ENCODE measurements at regions not wholly inside any gene's neighbourhood (a gene's known extent, or its start where the extent isn't known, plus 50 kb on each side); places are given as distances from the start of the nearest gene placed in this dataset.
A peak's percentile ranks its signal among the peaks of the same experiment; 100 is the strongest.

DNA sequence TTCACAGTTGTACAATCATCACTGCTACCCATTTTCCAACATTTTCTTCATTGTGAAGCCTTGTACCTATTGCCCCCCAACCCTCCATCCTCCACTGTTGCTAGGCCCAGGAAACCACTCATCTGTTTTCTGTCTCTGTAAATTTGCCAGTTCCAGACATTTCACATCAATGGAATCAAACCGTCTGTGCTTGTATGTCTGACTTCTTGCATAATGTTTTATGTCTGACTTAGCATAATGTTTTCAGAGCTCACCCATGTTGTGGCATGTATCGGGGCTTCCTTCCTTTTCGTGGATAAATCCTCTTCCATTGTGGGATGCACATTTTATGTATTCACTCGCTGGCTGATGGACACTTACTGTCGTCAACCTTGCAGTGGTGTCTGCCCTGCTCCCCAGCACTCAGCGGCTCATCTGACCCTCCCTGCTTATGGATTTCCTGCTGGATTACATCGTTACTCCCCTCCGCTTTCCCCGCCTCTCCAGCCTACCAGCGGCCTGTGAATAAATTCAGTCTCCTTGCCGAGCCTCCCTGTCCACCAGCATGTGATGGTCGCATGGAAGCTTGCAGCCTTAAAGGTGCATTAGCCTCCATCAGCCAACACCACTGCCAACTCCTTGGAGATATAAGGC, 727.6 kb upstream of the TMEM132C start:
- DNase-seq = peak; percentile 28

DNA sequence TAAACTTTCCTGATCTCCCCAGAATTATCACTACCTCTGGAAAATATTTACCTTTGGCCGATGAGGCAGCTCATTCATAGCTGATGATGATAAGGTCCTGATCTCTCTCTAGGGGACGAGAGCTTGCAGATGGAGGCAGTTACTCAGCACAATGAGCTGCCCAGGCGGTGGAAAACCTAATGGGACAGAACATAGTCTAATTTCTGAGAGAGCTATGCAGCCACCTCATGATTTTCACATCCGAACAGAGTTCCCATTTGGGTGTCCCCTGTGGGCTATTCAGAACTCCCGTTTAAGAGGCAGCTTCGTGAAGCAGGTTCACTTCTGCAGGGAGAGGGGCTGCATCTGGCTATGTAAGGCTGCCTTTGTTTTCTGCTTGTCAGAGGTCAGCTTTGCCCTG, 724.6 kb upstream of the TMEM132C start:
- no peak for DNase-seq

DNA sequence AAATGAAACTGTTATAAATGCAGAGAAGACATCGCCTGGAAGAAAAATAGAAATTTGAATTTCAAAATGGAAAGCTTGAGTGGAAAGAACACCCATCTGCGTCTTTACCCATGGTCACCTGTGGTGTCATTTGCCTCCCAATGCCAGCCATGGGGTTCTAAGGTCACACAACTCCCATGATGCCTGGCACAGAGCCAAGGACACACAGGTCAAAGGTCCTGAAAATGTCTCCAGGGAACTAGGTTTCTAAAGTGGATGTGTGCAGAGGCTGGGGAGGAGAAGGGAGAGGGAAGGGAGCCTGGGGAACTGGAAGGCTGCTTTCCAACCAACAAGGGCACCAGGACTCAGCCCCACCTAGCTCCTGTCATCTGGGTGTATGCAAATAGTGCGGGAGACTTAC, 724.0 kb upstream of the TMEM132C start:
- no peak for DNase-seq

DNA sequence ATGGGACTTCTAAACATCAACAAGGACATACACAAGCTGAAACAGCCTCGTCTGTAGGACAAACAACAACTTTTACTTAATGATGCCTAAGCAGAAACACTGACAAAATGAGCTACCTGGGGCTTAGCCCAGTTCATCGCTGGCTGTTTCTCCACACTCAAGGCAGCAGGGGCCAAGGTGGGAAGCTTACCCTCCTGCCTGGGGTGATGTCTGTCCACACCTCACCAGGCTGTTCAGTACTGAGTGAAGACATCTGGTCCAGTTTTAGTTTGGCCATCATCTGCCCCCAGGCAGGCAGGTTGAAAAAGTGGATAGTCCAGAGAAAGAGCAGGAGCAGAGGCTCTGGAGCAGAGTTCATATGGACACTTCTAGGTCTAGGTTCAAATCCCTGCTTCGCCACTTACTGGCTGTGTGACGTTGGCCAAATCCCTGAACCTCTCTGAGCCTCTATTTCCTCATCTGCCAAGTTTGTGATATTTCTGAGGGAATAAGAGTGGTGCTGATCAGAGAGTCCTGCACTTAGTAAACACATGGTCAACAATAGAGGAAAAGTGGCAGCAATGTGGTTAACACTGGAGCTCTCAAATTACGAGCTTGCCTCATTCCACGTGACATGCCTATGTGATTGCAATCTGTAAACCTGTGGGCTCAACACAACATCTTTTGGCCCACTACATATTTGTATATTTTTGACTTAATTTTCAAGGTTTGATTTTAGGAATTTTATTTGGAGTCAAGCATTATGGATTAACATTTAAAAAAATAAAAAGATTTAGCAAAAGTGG, 720.1 kb upstream of the TMEM132C start:
- peak; percentile 44 for DNase-seq

DNA sequence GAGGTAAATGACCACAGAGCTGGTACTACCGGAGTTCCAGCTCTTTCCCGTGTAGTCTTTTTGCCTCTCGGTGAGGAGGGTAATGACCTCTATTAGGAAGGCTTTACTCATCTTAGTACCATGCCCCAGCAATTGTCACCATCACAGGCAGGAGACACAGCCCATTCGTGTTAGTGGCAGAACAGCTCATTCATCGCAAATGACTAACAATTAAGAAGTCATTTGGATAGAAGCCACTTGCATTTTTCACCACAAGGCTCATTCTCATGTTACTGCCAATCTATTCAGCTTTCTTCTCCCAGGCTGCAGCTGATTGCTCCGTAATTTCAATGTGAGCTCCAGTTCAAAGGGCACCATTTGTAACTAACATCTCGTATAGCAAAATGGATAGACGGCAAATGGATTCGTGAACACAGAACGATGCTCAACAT, 718.8 kb upstream of the TMEM132C start:
- DNase-seq = peak; percentile 20

DNA sequence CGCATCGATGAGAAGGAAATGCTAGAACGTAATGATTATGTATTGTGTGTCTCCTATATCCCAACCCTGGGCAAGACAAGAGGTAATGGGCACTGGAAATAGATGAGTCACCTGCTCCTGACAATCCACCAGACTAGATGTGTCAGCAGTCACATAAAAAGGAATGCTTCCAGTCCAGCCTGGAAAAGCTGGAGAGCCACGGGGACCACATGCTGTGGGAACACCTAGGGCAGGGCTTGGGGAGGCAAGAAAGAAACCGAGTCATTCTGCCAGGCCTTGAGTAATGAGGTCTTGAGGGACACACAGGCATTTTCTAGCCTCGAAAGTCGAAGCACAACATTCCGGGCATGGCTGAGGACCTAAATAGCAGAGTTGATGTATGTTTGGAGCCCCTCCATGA, 716.7 kb upstream of the TMEM132C start:
- DNase-seq = no peak

DNA sequence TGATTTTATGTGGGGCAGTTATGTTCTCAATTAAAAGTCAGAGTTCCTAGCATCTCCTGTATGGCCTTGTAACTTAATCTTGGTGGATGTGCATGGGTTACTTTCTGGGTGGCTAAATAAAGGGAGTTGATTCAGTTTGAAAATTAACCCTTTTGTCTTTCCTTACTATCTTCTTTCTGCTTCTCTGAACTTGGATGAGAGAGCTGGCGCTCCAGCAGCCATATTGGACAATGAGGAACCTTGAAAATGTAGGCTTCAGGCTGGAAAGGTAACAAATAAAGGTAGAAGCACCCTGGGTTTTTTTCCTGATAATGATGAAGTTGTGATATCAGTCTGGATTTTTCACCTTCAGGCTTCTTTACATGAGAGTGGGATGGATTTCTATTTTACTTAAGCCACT, 714.1 kb upstream of the TMEM132C start:
- no peak for DNase-seq

DNA sequence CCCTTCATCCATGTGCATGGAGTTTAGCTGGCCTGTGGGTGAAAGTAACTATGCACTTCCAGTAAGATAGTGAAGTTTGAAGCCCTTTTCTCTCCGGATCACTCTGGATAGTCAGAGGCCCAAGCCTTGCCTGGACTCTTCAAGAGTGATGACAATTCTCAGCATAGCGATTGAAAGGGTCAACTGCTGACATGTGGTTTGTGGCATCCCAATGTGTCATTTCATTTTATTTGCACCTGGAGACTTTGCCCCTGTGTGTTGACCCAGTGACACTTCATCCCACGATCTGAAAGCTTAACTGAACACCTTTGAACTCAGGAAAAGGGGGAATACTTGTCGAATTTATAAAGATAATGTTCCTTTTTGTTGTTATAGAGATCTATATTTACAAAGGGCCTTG, 711.9 kb upstream of the TMEM132C start:
- no peak for DNase-seq

DNA sequence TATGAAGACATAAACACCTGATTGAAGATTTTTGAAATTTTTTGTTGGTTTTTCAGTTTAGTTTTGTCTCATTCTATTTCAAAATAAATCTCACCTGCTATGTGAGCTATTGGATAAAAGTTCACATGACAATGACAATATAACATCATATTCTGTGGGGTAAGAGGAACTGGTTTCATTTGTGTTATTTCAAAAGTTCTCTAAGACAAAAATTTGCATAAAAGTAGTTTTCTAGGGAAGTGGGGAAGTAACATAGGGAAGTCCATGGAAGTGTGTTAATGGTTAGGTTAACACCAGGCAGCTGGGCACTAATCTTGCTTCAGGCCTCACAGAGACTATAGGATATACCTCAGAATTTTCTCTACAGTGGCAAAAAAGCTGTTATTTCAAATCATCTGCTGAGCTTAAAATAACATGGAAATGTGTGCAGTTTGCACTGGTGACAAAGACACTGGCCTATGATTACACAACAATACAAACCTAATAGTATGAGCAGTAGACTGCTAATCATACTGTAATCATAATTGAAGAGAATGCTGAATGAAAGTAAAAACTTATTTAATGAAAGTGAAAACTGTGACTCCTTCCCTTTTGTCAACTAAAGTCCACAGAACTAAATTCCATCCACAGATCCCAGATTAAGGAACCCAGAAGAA, 710.6 kb upstream of the TMEM132C start:
- no peak for DNase-seq

DNA sequence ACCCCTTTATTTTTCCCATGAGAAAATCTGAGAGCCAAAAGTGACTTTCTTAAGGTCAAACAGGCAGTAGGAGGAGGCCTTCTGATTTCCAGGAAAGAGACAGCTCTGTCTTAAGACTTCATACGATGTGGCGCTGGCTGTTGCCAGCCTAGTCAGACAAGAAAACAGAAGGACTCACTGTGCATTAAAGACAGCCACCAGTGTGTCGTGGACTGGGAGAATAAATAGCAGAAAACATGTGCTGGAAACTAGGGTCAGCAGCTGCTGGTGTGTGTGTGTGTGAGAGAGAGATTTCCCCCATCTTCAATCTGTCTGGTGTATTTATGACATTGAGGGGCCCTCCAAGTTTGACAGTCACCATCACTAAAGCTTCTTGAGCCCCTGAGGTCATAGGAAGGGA, 708.6 kb upstream of the TMEM132C start:
- DNase-seq = no peak

DNA sequence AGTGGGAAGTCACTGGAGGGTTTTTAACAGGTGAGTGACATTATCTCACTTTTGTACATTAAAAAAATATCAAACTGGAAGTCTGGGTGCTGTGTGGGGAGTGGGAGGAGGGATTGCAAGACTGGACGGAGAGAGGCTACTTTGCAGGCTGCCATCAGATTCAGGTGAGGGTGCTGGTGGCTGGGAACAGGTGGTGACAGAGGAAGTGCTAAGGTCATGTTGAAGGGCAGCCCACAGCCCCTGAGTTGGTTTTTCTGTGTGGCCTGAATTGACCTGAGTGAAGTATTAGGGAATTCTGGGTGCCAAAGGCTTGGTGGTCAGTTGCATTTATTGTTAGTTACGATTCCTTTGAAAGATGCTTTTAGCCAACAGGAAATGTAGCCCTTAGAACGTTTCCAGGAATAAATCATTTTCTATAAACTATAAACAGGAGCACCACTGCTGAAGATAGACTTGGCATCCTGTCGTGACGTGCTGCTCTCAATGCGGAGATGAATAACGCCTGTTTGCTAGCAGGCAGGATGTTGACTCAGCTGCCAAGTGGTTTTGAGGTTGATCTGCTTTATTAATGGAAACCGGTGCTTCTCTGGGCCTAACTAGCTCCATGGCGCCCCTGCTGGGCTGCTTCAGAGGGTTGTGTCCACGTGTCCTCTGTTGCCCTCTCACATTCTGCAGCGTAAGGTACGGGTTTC, 707.5 kb upstream of the TMEM132C start:
- DNase-seq = peak; percentile 99

DNA sequence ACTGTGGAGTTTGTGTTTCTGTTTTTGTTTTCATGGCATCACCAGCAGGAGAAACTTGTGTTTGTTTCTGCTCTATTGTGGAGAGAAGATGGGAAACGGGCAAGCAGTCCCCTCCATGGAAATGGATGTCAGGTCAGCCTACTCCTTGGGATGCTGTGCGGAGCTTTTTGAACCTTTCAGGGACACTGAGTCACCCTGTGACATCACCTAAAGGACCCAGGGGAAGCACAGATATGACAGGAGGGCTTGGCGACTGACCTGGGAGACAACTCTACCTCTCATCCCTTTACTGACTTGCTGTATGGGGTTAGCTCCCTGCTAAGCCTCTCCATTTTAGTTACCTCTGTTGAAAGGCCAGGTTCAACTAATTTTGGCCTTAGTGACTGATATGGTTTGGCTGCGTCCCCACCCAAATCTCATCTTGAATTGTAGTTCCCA, 706.9 kb upstream of the TMEM132C start:
- DNase-seq = no peak

DNA sequence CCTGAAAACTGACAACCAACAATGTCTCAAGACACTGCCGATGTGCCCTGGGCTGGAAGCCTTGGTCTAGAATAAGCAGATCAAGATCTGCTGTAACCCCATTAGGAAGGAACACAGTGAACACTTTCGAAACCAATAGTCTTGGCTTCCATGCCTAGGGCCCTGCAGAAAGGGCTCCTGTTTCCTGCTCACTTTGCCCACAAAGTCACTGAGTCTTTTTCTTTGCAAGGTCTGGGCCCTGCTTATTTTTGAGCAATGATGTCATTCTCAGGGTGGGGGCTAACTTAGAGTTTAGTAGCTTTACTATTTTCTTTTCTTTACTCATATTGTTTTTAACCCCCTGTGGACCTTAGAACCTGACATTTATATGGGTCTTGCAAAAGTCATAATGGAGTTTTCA, 704.2 kb upstream of the TMEM132C start:
- DNase-seq = no peak

DNA sequence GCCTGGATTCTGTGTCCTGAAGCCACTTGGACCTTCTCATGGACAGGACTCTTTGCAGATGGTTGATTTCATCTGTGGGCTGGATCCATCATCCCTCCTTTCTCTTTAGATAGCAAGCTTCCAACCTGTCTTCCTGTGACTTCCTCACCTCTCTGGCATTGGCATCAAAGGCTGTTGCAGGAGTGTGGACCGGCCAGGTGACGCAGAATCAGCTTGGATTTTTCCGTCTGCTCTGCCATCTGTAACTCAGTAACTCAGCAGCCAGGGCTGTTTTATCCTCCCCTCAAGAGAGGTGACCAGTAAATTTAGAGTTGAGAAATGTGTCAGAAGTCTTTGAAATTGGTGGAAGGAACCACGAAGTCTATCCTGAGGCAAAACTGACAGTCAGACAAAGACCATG, 701.7 kb upstream of the TMEM132C start:
- DNase-seq = no peak

DNA sequence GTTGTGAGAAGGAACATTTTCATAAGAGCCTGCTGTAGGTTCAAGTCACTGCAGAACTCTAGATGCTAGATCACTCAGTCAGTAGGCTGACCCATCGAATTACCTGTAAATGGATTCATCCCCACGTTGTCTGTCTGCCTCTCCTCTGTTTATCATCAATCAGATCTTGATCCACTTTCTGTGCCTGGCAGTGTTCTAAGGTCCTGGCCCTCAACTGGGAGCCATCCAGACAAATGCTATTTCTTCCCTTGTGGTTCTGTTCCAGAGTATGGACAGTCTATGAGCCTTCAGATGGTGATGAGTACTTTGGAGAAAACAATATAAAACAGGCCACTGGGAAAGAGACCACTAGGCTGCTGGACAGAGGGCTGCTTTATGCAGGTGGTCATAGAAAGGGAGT, 699.4 kb upstream of the TMEM132C start:
- no peak for DNase-seq

DNA sequence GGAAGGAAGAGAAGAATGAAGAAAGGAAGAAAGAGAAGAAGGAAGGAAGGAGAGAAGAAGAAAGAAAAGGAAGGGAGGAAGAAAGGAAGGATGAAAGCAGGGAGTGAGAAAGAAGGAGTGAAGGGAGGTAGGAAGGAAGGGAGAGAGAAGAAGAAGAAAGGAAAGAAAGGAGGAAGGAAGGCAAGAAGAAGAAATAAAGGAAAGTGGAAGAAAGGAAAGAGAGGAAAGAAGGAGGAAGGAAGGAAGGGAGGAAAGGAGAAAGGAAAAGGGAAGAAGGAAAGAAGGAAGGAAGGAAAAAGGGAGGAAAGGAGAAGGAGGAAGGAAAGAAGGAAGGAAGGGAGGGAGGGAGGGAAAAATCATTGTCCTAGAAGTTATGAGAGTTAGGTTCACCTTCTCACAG, 696.6 kb upstream of the TMEM132C start:
- no peak for DNase-seq

DNA sequence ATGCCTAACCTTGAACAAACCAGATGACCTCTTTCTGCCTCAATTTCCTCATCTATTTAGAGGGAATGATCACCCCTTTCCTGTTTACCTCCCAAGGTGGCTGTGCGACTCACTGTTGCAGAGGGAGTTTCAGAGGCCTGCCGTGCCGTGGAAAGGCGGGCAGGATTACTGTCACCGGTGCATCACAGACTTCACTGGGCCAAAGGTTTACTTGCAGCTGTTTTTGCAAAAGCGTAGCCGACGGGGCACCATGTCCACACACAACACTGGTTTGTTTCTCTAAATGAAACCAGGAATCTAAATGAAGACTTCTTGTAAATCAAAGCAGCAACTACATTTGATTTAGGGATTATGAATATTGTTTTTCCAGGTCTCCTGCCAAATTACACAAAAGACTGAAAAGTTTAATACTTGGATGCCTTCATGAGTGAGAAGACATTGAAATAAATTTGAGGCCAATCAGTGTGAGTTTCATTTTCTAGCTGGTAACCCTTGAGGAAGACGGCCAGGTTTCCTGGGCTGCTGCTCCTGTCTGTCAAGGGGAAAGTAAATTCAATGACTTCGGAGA, 696.1 kb upstream of the TMEM132C start:
- no peak for DNase-seq

DNA sequence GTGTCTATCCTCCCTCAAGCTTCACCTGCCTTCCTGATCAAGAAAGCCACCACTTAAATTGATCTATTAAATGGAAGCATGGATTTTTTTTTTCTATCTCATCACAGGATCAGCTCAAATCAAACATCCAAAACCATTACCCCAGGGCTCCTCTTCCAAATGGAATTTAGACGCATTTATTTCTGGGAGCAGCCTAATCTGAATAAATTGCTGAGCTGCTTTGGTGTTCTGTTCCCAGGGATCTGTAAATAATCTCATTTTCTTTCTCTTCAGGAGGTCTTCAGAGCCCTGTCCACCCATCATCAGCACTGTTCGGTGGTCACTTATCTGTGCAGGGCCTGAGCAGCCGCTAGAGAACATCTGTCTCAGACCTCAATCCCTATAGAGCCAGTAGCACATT, 695.4 kb upstream of the TMEM132C start:
- no peak for DNase-seq

DNA sequence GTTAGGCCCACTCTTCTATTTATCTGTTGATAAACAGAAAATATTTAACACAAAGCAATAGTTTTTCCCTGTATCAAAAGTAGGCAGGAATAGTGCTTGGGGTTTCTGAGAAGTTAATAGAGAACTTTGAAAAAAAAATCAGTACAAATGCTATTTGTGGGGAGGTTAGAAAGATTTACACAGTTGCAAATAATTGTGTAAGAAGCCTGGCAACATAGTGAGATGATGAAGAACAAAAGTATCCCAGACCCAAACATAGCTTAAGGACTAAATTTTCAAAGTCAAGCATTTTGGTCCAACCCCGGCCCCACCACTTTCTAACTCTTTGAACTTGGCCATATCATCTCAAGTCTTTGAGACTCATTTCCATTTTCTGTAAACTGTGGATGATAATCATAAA, 687.5 kb upstream of the TMEM132C start:
- no peak for DNase-seq

DNA sequence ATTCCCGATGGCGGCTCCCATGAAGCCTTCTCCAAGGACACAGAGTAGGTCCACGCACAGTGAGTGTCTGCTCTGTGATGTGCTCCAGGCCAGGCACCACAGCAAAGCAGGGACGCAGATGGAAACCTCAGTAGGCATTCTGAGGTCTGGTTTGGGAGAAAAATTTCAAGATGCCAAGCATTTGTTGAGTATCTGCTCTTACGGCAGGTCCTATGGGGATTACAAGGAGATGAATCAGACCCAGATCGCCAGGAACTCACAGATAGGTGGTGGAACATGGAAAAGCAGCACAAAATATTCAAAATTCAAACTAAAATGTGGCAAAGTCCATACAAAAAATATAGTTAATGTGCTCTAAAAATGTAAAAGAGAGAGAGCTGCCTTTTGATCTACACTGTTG, 684.9 kb upstream of the TMEM132C start:
- DNase-seq = no peak

DNA sequence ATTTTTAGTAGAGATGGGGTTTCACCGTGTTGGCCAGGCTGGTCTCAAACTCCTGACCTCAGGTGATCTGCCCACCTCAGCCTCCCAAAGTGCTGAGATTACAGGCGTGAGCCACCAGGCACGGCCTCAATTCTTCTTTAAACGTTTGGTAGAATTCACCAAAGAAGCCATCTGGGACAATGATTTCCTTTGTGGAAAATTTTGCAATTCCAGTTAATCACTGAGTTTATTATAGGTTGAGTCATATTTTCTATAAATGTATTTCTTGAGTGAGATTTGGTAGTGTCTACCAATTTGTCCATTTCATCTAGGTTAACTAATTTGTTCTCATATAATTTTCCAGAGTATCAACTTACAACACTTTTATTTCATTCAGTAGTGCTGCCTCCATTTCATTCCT, 683.9 kb upstream of the TMEM132C start:
- no peak for DNase-seq

DNA sequence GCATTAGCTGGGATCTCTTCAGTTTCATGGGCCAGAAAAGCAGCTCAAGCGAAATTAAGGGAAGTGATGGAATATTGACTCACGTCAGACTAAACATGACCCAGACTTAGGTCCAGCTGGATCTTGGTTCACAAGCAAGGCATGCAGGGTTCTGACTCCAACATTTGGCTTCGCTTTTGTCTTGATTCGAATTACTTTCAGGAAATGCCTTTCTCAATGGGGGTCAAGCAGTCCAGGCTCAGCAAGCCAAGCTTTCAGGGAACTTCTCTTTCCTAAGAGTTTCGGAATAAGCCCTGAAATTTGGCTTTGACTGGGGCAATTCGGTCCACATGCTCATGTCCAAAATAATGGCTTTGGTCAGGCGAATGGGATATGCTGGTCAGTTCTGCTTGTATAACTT, 678.7 kb upstream of the TMEM132C start:
- no peak for DNase-seq

DNA sequence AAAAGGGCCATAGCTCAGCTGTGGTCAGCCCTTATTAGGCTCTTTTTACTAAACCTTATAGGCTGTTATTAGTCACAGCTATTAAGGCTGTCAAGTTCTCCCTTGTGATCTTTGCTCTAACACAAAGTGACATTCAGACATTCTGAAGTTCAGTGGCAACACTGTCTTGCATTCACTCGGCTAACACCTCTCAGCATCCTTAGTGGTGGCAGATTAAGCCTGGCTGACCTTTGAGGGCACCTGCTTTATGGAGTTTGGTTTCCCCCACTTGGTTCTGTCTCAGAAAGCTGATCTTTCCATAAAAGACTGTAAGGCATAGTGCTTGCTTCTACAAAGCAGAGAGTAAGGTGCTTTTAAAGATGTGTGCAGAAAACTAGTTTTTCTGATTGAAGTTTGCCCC, 677.4 kb upstream of the TMEM132C start:
- DNase-seq = no peak

Measured in NCI-H510A treated with DMSO at 0.1 percent for 48 hours (cell line).